Kidney (tissue), 13 donors: ENCODE measurements at regions not wholly inside any gene's neighbourhood (a gene's known extent, or its start where the extent isn't known, plus 50 kb on each side); places are given as distances from the start of the nearest gene placed in this dataset.
A peak's percentile ranks its signal among the peaks of the same experiment; 100 is the strongest.

Source experiments
- DNase-seq, 5 donors: peaks; one replicate each; pipeline ENCODE4 v3.0.0-alpha.2; 2013 to 2020
- FAIRE-seq: peaks from 2 replicates; lab custom pipeline; 2012; peaks lifted over from hg19 to GRCh38; lab: Jason Lieb, UNC
- H3K27ac ChIP-seq, 2 donors: one replicate each; pipeline ENCODE4 v1.7.0; 2013; ENCODE audit warnings: low read depth in 2 of 2, low read length in 2 of 2, inconsistent platforms in 1 of 2
- H3K27me3 ChIP-seq: one replicate; pipeline ENCODE4 v1.7.1; 2013; ENCODE audit warnings: low read length, inconsistent platforms; ENCODE audit not compliant: control insufficient read depth, insufficient read depth
- H3K36me3 ChIP-seq, 3 donors: one replicate each; pipeline versions ENCODE4 v1.7.0 to v1.7.1; 2013; ENCODE audit warnings: low read length in 3 of 3, control low read depth in 1 of 3, inconsistent platforms in 1 of 3; ENCODE audit not compliant: insufficient read depth in 3 of 3, control insufficient read depth in 2 of 3
- H3K4me1 ChIP-seq, 3 donors: one replicate each; pipeline versions ENCODE4 v1.7.0 to v1.7.1; 2013; ENCODE audit warnings: low read length in 3 of 3, inconsistent platforms in 1 of 3, low read depth in 1 of 3; ENCODE audit not compliant: control insufficient read depth in 2 of 3, insufficient read depth in 2 of 3
- H3K4me3 ChIP-seq, 3 donors: one replicate each; pipeline versions ENCODE4 v1.7.0 to v1.8.1; 2013; ENCODE audit warnings: low read length in 3 of 3, control low read depth in 1 of 3, inconsistent platforms in 1 of 3
- H3K9ac ChIP-seq, 3 donors: one replicate each; pipeline versions ENCODE4 v1.7.0 to v1.7.1; 2013; ENCODE audit warnings: low read length in 3 of 3, control low read depth in 1 of 3, inconsistent platforms in 1 of 3
- H3K9me3 ChIP-seq, 3 donors: one replicate each; pipeline versions ENCODE4 v1.7.0 to v1.7.1; 2013; ENCODE audit warnings: low read length in 3 of 3, control low read depth in 1 of 3, inconsistent platforms in 1 of 3; ENCODE audit not compliant: control insufficient read depth in 2 of 3, insufficient read depth in 1 of 3
- CTCF ChIP-seq: IDR thresholded peaks from 3 replicates; pipeline ENCODE4 v1.5.1; 2012; ENCODE audit warnings: mild to moderate bottlenecking, moderate library complexity, borderline replicate concordance; ENCODE audit not compliant: insufficient read depth; ENCODE audit errors: extremely low read depth
- intact Hi-C: fragments of 100-400 bp; cut with DNase I; formaldehyde crosslinking; loops from one replicate; pipeline ENCODE4 v1.11.1; 2022
- donor health status: control.
- donor health status: control.
- donor health status: control.
- donor health status: control.
- donor health status: control.
- donor health status: DM: yes; HTN: yes; CAD: no.
- donor health status: Normal renal cell carcinoma (clear cell type).

GRCh38 chr12:92065018-92065499 lies 80.6 kb downstream of the BTG1 start:
- no peak overlapping the region for H3K9ac ChIP-seq
- no peaks in the 10 kb centered on the region for H3K9me3 ChIP-seq
- intact Hi-C loops, result no loop called here
- FAIRE-seq (no peak), DNase-seq (no peak)
- peaks cover 0 to 10% (median 5%) of the 10 kb centered on the region in 3 donors for H3K4me1 ChIP-seq
- no peak overlapping the region for H3K27ac ChIP-seq
- no peaks in the 10 kb centered on the region for H3K27me3 ChIP-seq
- peak overlapping the region in 2 of 3 donors; percentile 1 to 30 for H3K4me3 ChIP-seq
- TF ChIP-seq CTCF, result no peak
- H3K36me3 ChIP-seq, result no peaks in the 10 kb centered on the region

GRCh38 chr12:92064422-92064821 lies 81.2 kb downstream of the BTG1 start:
- Histone ChIP-seq H3K27me3 (no peaks in the 10 kb centered on the region), H3K9me3 (no peaks in the 10 kb centered on the region), H3K4me1 (peaks cover 0 to 4% (median under 1%) of the 10 kb centered on the region in 3 donors), H3K27ac (no peak overlapping the region), H3K9ac (no peak overlapping the region), H3K36me3 (no peaks in the 10 kb centered on the region), H3K4me3 (no peak overlapping the region)
- FAIRE-seq (no peak), DNase-seq (peak in 1 of 5 donors; percentile 23)
- intact Hi-C loops, result no loop called here
- TF ChIP-seq CTCF, result no peak

GRCh38 chr12:92063641-92064040 lies 82.0 kb downstream of the BTG1 start:
- H3K36me3 ChIP-seq, result no peaks in the 10 kb centered on the region
- H3K27me3 ChIP-seq, result no peaks in the 10 kb centered on the region
- no peaks in the 10 kb centered on the region for H3K9me3 ChIP-seq
- DNase-seq, result no peak
- no peak for TF ChIP-seq CTCF
- no peak overlapping the region for H3K9ac ChIP-seq
- no peak for FAIRE-seq
- no peak overlapping the region for H3K27ac ChIP-seq
- H3K4me3 ChIP-seq, result no peak overlapping the region
- H3K4me1 ChIP-seq, result no peaks in the 10 kb centered on the region
- intact Hi-C loops, result no loop called here
